NT2/D1 (cell line): ENCODE measurements at regions not wholly inside any gene's neighbourhood (a gene's known extent, or its start where the extent isn't known, plus 50 kb on each side); places are given as distances from the start of the nearest gene placed in this dataset.

Experiments used
- SUZ12 ChIP-seq: IDR thresholded peaks from 2 replicates; pipeline ENCODE4 v1.6.1; 2011; ENCODE audit not compliant: insufficient read length, insufficient read depth; ENCODE audit errors: extremely low read depth
- YY1 ChIP-seq: IDR thresholded peaks from 2 replicates; pipeline ENCODE4 v1.6.1; 2011; ENCODE audit not compliant: insufficient read length, insufficient read depth
- ZNF274 ChIP-seq: IDR thresholded peaks from 2 replicates; pipeline ENCODE4 v1.6.1; 2011; ENCODE audit warnings: mild to moderate bottlenecking, low read depth, low read length

DNA sequence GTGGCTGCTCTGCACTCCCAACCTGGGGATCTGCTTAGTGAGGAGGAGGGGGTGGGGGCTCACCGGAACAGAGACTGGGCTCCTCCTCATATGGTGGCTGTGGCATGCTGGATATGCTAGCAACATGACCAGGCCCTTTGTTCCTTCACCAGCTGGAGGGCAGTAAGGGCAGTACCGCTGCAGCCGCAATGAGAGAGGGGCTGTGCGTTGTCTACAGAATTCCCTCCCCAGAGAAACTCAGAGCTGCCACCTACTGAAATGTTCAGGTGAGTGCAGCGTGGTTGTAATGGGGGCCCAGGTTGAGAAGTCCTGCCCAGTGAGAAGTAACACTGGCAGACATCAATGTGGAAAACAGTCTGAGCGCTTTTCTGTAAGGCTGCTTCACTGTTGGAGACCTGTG is 1211.9 kb upstream of the NXPH2 start:
- TF ChIP-seq YY1 = no peak
- no peak for TF ChIP-seq ZNF274
- no peak for TF ChIP-seq SUZ12
